Loucy (cell line): ENCODE measurements at regions not wholly inside any gene's neighbourhood (a gene's known extent, or its start where the extent isn't known, plus 50 kb on each side); places are given as distances from the start of the nearest gene placed in this dataset.

ENCODE experiments used
- H2AFZ ChIP-seq: fragments of 200-600 bp; sonication (generic); 2 replicates; pipeline ENCODE4 v1.6.0; 2016; ENCODE audit warnings: antibody characterized with exemption, mild to moderate bottlenecking, low read length, moderate library complexity
- H3F3A ChIP-seq: fragments of 200-600 bp; 2 replicates; pipeline ENCODE4 v1.6.0; 2016; ENCODE audit warnings: antibody characterized with exemption, low read depth, mild to moderate bottlenecking
- H3K27me3 ChIP-seq: fragments of 200-600 bp; sonication (generic); 2 replicates; pipeline ENCODE4 v1.6.1; 2014; ENCODE audit warnings: low read length, mild to moderate bottlenecking; ENCODE audit not compliant: insufficient read depth, poor library complexity, severe bottlenecking
- H3K36me3 ChIP-seq: fragments of 200-600 bp; sonication (generic); 2 replicates; pipeline ENCODE4 v1.6.1; 2016; ENCODE audit warnings: low read length; ENCODE audit not compliant: insufficient read depth
- H3K4me1 ChIP-seq: fragments of 200-600 bp; sonication (generic); 2 replicates; pipeline ENCODE4 v1.5.1; 2014; ENCODE audit warnings: low read length, mild to moderate bottlenecking; ENCODE audit not compliant: insufficient read depth, poor library complexity, severe bottlenecking
- H3K4me2 ChIP-seq: fragments of 200-600 bp; sonication (generic); 2 replicates; pipeline ENCODE4 v1.6.0; 2014; ENCODE audit warnings: antibody characterized with exemption, low read length, low read depth, mild to moderate bottlenecking; ENCODE audit not compliant: poor library complexity, severe bottlenecking
- H3K4me3 ChIP-seq: fragments of 200-600 bp; sonication (generic); 2 replicates; pipeline ENCODE4 v1.5.1; 2014; ENCODE audit warnings: low read length, mild to moderate bottlenecking, mixed read lengths; ENCODE audit not compliant: poor library complexity, severe bottlenecking
- H3K79me2 ChIP-seq: fragments of 200-600 bp; sonication (generic); 2 replicates; pipeline ENCODE4 v1.6.1; 2014; ENCODE audit warnings: low read length; ENCODE audit not compliant: insufficient read depth
- H3K9ac ChIP-seq: fragments of 200-600 bp; sonication (generic); 2 replicates; pipeline ENCODE4 v1.6.0; 2014; ENCODE audit warnings: mild to moderate bottlenecking, low read depth, low read length, moderate library complexity; ENCODE audit not compliant: poor library complexity, severe bottlenecking
- H3K9me2 ChIP-seq: fragments of 200-600 bp; sonication (generic); replicated peaks from 2 replicates; pipeline ENCODE4 v1.6.1; 2016; ENCODE audit warnings: low read depth, low read length, mixed read lengths
- H3K9me3 ChIP-seq: fragments of 200-600 bp; sonication (generic); 2 replicates; pipeline ENCODE4 v1.6.1; 2014; ENCODE audit warnings: mild to moderate bottlenecking, antibody characterized with exemption, low read length, low read depth; ENCODE audit not compliant: insufficient read depth
- H4K20me1 ChIP-seq: fragments of 200-600 bp; sonication (generic); 2 replicates; pipeline ENCODE4 v1.6.0; 2014; ENCODE audit warnings: antibody characterized with exemption, low read length, mild to moderate bottlenecking; ENCODE audit not compliant: insufficient read depth, poor library complexity, severe bottlenecking
- EZH2phosphoT487 ChIP-seq: fragments of 200-600 bp; IDR thresholded peaks from 2 replicates; pipeline ENCODE4 v1.6.1; 2018; ENCODE audit warnings: antibody characterized with exemption, mild to moderate bottlenecking, moderate library complexity, borderline replicate concordance
- TF ChIP-seq, protein P1 (sequence below): fragments of 200-600 bp; sonication (generic); conservative IDR thresholded peaks from 2 replicates; pipeline ENCODE4 v1.5.1; 2014; ENCODE audit warnings: mild to moderate bottlenecking, antibody characterized with exemption, low read length

DNA sequence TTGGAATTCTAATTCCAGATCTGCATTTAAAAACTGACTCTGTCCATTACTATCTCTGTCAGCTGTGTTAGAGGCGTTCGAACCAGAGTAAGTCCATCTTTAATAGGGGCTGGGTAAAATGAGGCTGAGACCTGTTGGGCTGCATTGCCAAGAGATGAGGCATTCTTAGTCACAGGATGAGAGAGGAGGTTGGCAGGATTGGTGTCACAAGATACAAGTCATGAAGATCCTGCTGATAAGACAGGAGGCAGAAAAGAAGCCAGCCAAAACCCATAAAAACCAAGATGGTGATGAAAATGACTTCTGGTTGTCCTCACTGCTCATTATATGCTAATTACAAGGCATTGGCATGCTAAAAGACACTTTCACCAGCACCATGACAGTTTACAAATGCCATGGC lies 356.3 kb upstream of the ISX start:
- H3K9me3 ChIP-seq: peaks cover 7% of the 10 kb centered on the region; the same call in 1 of the 2 replicates
- no peak overlapping the region for H3K4me2 ChIP-seq
- no peak for TF ChIP-seq EZH2phosphoT487
- TF ChIP-seq, protein P1, sequence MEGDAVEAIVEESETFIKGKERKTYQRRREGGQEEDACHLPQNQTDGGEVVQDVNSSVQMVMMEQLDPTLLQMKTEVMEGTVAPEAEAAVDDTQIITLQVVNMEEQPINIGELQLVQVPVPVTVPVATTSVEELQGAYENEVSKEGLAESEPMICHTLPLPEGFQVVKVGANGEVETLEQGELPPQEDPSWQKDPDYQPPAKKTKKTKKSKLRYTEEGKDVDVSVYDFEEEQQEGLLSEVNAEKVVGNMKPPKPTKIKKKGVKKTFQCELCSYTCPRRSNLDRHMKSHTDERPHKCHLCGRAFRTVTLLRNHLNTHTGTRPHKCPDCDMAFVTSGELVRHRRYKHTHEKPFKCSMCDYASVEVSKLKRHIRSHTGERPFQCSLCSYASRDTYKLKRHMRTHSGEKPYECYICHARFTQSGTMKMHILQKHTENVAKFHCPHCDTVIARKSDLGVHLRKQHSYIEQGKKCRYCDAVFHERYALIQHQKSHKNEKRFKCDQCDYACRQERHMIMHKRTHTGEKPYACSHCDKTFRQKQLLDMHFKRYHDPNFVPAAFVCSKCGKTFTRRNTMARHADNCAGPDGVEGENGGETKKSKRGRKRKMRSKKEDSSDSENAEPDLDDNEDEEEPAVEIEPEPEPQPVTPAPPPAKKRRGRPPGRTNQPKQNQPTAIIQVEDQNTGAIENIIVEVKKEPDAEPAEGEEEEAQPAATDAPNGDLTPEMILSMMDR: no peak
- no peaks in the 10 kb centered on the region for H3K4me1 ChIP-seq
- H3K9me2 ChIP-seq: no peaks in the 10 kb centered on the region
- H2AFZ ChIP-seq: no peak overlapping the region
- H3F3A ChIP-seq: no peaks in the 10 kb centered on the region
- no peak overlapping the region for H3K9ac ChIP-seq
- no peaks in the 10 kb centered on the region for H3K27me3 ChIP-seq
- no peaks in the 10 kb centered on the region for H4K20me1 ChIP-seq
- H3K4me3 ChIP-seq: no peak overlapping the region
- no peaks in the 10 kb centered on the region for H3K79me2 ChIP-seq
- H3K36me3 ChIP-seq: no peaks in the 10 kb centered on the region

DNA sequence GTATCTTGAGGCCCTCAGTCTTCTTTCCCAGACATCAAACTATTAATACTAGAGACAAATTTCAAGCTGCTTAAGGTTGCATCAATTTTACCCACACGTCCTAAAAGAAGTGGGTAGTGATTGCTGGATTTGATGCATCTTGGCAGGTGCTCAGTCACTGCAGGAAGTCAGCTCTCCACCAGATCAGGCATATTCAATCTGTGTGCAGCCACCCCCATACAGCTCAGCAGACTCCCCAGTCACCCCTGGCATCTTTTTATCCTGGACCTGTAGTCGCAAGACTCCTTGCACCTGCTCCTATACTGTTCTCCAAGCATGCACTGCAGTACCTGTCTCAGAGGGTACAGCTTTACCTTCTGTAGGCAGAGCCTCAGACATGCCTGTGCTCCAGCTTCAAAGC lies 343.1 kb upstream of the ISX start:
- Histone ChIP-seq H3F3A (no peaks in the 10 kb centered on the region), H3K79me2 (no peaks in the 10 kb centered on the region), H3K9me2 (no peaks in the 10 kb centered on the region), H3K27me3 (no peaks in the 10 kb centered on the region), H3K9ac (no peak overlapping the region), H2AFZ (no peak overlapping the region), H4K20me1 (no peaks in the 10 kb centered on the region), H3K9me3 (no peaks in the 10 kb centered on the region; the same call in 1 of the 2 replicates), H3K4me1 (no peaks in the 10 kb centered on the region), H3K36me3 (no peaks in the 10 kb centered on the region), H3K4me3 (no peak overlapping the region), H3K4me2 (no peak overlapping the region)
- TF ChIP-seq EZH2phosphoT487: no peak
- TF ChIP-seq, protein P1: no peak

- Histone ChIP-seq H3K4me1 (no peaks in the 10 kb centered on the region), H4K20me1 (no peaks in the 10 kb centered on the region), H2AFZ (no peak overlapping the region), H3K79me2 (no peaks in the 10 kb centered on the region), H3K9me3 (no peaks in the 10 kb centered on the region), H3K4me2 (no peak overlapping the region), H3K9ac (no peak overlapping the region), H3F3A (no peaks in the 10 kb centered on the region), H3K9me2 (no peaks in the 10 kb centered on the region), H3K27me3 (no peaks in the 10 kb centered on the region), H3K36me3 (no peaks in the 10 kb centered on the region), H3K4me3 (no peak overlapping the region)
- TF ChIP-seq, protein P1: no peak
- no peak for TF ChIP-seq EZH2phosphoT487
These were observed 329.9 kb upstream of the ISX start for GRCh38 chr22:34736081-34736480.
